ENCODE measurements at regions not wholly inside any gene's neighbourhood (a gene's known extent, or its start where the extent isn't known, plus 50 kb on each side); places are given as distances from the start of the nearest gene placed in this dataset.

DNA sequence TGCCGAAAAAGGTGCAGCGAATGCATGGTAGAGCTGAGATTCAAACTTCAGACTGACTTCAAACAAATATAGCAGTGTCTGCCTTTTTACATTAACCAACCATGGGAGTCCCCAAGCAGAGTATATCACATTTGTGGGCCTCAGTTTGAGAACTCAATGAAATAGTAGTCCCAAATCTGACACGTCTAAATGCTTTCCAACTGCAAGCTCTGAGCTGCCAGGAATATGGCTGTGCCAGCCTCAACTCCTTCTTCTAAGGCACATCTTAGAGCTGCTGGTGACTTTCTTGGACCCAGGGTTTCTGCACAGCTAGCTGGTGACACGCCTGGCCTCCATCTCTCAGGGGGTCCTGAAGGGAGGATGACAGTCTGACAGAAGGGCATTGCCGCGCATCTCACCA, 78.8 kb upstream of the SLC2A1 start:
- Histone ChIP-seq H3K27me3 (ENCODE audit: control insufficient read depth, insufficient read depth, low read length) (no peaks in the 10 kb centered on the region), H3K14ac (replicated peaks; ENCODE audit: low read depth, low read length) (no peak overlapping the region), H3K56ac (ENCODE audit: extremely low read depth, insufficient read depth, low read length) (no peak overlapping the region), H3K4me2 (ENCODE audit: low read depth, low read length) (no peak overlapping the region), H2BK20ac (ENCODE audit: low read depth, low read length) (no peak overlapping the region), H3K9me3 (ENCODE audit: control insufficient read depth, insufficient read depth, low read length) (no peaks in the 10 kb centered on the region), H3K79me1 (ENCODE audit: low read depth in 1 of 2, low read length in 2 of 2) (no peaks in the 10 kb centered on the region), H4K91ac (ENCODE audit: insufficient read depth, low read depth, low read length) (no peak overlapping the region), H2BK5ac (ENCODE audit: low read depth, low read length, poor library complexity, severe bottlenecking) (no peak overlapping the region), H3K23ac (ENCODE audit: low read depth, low read length) (no peak overlapping the region), H2AK9ac (replicated peaks; ENCODE audit: low read depth, low read length, poor library complexity) (no peak overlapping the region), H2AK5ac (ENCODE audit: low read depth, low read length) (no peak overlapping the region), H3K9ac (ENCODE audit: low read depth, low read length) (no peak overlapping the region), H4K20me1 (ENCODE audit: insufficient read depth, low read length) (no peaks in the 10 kb centered on the region), H2BK15ac (ENCODE audit: low read depth, low read length) (no peak overlapping the region), H3K4ac (ENCODE audit: low read depth, low read length) (no peak overlapping the region), H3K4me3 (ENCODE audit: insufficient read depth, low read depth, low read length) (no peak overlapping the region), H4K5ac (ENCODE audit: low read depth, low read length) (no peak overlapping the region), H3K18ac (ENCODE audit: low read depth, low read length) (no peak overlapping the region), H3K27ac (ENCODE audit: insufficient read depth, low read length) (no peak overlapping the region), H3K4me1 (ENCODE audit: control insufficient read depth, insufficient read depth, low read length) (peaks cover 1% of the 10 kb centered on the region; the same call in 1 of the 2 replicates), H4K8ac (ENCODE audit: low read depth in 2 of 2, low read length in 2 of 2) (no peak overlapping the region), H2AFZ (replicated peaks; ENCODE audit: low read length, poor library complexity) (no peak overlapping the region), H3K36me3 (ENCODE audit: control insufficient read depth, insufficient read depth, low read length) (no peaks in the 10 kb centered on the region), H2BK120ac (ENCODE audit: low read depth, low read length) (no peak overlapping the region), H3K9me1 (ENCODE audit: insufficient read depth, low read length) (peaks cover 6% of the 10 kb centered on the region; the same call in 1 of the 2 replicates)
- in situ Hi-C loops (cut with MboI; ENCODE audit: low sequenced_read_pairs) = no loop called here
- dilution Hi-C loops (cut with HindIII; ENCODE audit: low sequenced_read_pairs, unreplicated experiment) = no loop called here
- no TSS peak for BruUV-seq (replicated peaks)
- no peak for TF ChIP-seq RFX5 (IDR thresholded peaks at IDR 0.05; ENCODE audit: low read depth, low read length)
- TF ChIP-seq, protein P1, sequence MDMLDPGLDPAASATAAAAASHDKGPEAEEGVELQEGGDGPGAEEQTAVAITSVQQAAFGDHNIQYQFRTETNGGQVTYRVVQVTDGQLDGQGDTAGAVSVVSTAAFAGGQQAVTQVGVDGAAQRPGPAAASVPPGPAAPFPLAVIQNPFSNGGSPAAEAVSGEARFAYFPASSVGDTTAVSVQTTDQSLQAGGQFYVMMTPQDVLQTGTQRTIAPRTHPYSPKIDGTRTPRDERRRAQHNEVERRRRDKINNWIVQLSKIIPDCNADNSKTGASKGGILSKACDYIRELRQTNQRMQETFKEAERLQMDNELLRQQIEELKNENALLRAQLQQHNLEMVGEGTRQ (IDR thresholded peaks at IDR 0.05; ENCODE audit: low read depth, low read length) = no peak
- no peak for TF ChIP-seq RAD21 (IDR thresholded peaks at IDR 0.05; ENCODE audit: low read length)
- no peak for TF ChIP-seq CHD1 (IDR thresholded peaks at IDR 0.05; ENCODE audit: low read depth, low read length)
- TF ChIP-seq NFE2L2 (IDR thresholded peaks at IDR 0.05; ENCODE audit: low read depth, low read length) = no peak
- TF ChIP-seq MAZ (IDR thresholded peaks at IDR 0.05; ENCODE audit: borderline replicate concordance, low read depth, low read length) = no peak
- no peak for TF ChIP-seq CEBPB (IDR thresholded peaks at IDR 0.05; ENCODE audit: low read depth, low read length)
- no peak for TF ChIP-seq BHLHE40 (IDR thresholded peaks at IDR 0.05; ENCODE audit: low read depth, low read length)
- no peak for TF ChIP-seq CTCF (conservative IDR thresholded peaks at IDR 0.05; ENCODE audit: low read depth, low read length)
- TF ChIP-seq MAFK (IDR thresholded peaks at IDR 0.05; ENCODE audit: low read depth, low read length) = no peak
- no peak for TF ChIP-seq MXI1 (IDR thresholded peaks at IDR 0.05; ENCODE audit: borderline replicate concordance, low read depth, low read length)
- no peak for TF ChIP-seq SMC3 (IDR thresholded peaks at IDR 0.05; ENCODE audit: low read depth, low read length)
- no peak for TF ChIP-seq RCOR1 (IDR thresholded peaks at IDR 0.05; ENCODE audit: insufficient replicate concordance, low read length)
- TF ChIP-seq FOS (IDR thresholded peaks at IDR 0.05; ENCODE audit: low read depth, low read length) = no peak
- no peak for TF ChIP-seq ELK1 (IDR thresholded peaks at IDR 0.05; ENCODE audit: borderline replicate concordance, low read depth, low read length)
- ChIA-PET POLR2A (ENCODE audit: unreplicated experiment) (no interaction called here), CTCF (interaction anchor here (0.5 kb wide), 1 partner anchor 374 kb away, joined by 6 read pairs; no protein-coding TSS in a partner anchor)
- ATAC-seq (ENCODE audit: low read depth) (no peak), DNase-seq (no peak)
- 93% methylated on average over 2 of the region's 6 CpGs; no CpG with 5 or more reads in 1 of the 2 experiments for WGBS, 2 experiments (ENCODE audit: extremely low coverage in 2 of 2, insufficient read length in 1 of 2)
- intact Hi-C loops (cut with micrococcal nuclease) = no loop called here
